ENCODE measurements at regions not wholly inside any gene's neighbourhood (a gene's known extent, or its start where the extent isn't known, plus 50 kb on each side); places are given as distances from the start of the nearest gene placed in this dataset.

GRCh38 chr5:101143526-101143925 is 240.4 kb upstream of the ST8SIA4 start:
- Histone ChIP-seq H3K9me3 (replicated peaks; ENCODE audit: control insufficient read depth, insufficient read depth, low read depth, low read length) (no peaks in the 10 kb centered on the region), H3K9ac (ENCODE audit: insufficient read depth in 1 of 2, low read depth in 2 of 2, low read length in 2 of 2) (no peak overlapping the region), H3K4me2 (ENCODE audit: insufficient read depth, low read length) (no peak overlapping the region), H3K4me1 (replicated peaks in 1 of 2; ENCODE audit: control insufficient read depth in 2 of 2, insufficient read depth in 2 of 2, low read length in 2 of 2) (no peaks in the 10 kb centered on the region), H3K79me2 (ENCODE audit: control insufficient read depth, insufficient read depth, low read length) (no peaks in the 10 kb centered on the region), H4K20me1 (replicated peaks; ENCODE audit: control insufficient read depth, insufficient read depth, low read length) (no peaks in the 10 kb centered on the region), H3K27ac (ENCODE audit: extremely low read depth, low read depth, low read length) (no peak overlapping the region), H3K27me3 (ENCODE audit: control insufficient read depth in 2 of 2, insufficient read depth in 2 of 2, low read length in 2 of 2) (no peaks in the 10 kb centered on the region), H3K9me1 (ENCODE audit: control insufficient read depth, insufficient read depth, low read length) (no peaks in the 10 kb centered on the region), H3K36me3 (ENCODE audit: control insufficient read depth, insufficient read depth, low read length) (no peaks in the 10 kb centered on the region), H3K4me3 (no peak overlapping the region), H2AFZ (ENCODE audit: low read depth, low read length) (no peak overlapping the region)
- in situ Hi-C loops (cut with MboI): no loop called here
- CTCF ChIA-PET (ENCODE audit: low intra/inter-chr PET ratio): no interaction called here
- intact Hi-C loops (cut with micrococcal nuclease): no loop called here
- ATAC-seq (no peak), FAIRE-seq (no peak), DNase-seq (ENCODE audit: extremely low read depth in 1 of 4, low spot score in 3 of 4) (no peak)
- no TSS peak for BruUV-seq (replicated peaks)
- TF ChIP-seq SFPQ (IDR thresholded peaks at IDR 0.05; ENCODE audit: low read depth, low read length) (no peak), ERF (CRISPR knock-in tag; IDR thresholded peaks at IDR 0.05) (no peak), PML (IDR thresholded peaks at IDR 0.05; ENCODE audit: low read length) (no peak), FOSL1 (tag; conservative IDR thresholded peaks at IDR 0.05) (no peak), ZNF121 (CRISPR knock-in tag; conservative IDR thresholded peaks at IDR 0.05) (no peak), HEY1 (CRISPR knock-in tag; IDR thresholded peaks at IDR 0.05; ENCODE audit: borderline replicate concordance) (no peak), SRSF1 (IDR thresholded peaks at IDR 0.05; ENCODE audit: low read depth, low read length) (no peak), NBN (IDR thresholded peaks at IDR 0.05; ENCODE audit: low read depth) (no peak), RCOR1 (IDR thresholded peaks at IDR 0.05; ENCODE audit: borderline replicate concordance in 1 of 2, low read depth in 2 of 2, low read length in 2 of 2) (no peak)
- POLR2A ChIA-PET: no interaction called here

All from K562 (cell line).